GM18499 (cell line): ENCODE measurements at regions not wholly inside any gene's neighbourhood (a gene's known extent, or its start where the extent isn't known, plus 50 kb on each side); places are given as distances from the start of the nearest gene placed in this dataset.
"Not testable (repeated sequence)": the region's sequence is repeated elsewhere in the genome, so short reads cannot be mapped to it uniquely, and the experiment has no call there.

Source experiments
- ATAC-seq: cut with Tn5 transposase; IDR thresholded peaks from one replicate; pipeline ENCODE4 v1.9.1; 2021; ENCODE audit warnings: moderate number of reproducible peaks; ENCODE audit not compliant: insufficient read depth, unreplicated experiment

- ATAC-seq, result no peak
These were observed 57.8 kb upstream of the ANKRD30A start for GRCh38 chr10:37067576-37067975.

GRCh38 chr10:37062296-37062695, 63.1 kb upstream of the ANKRD30A start:
- ATAC-seq, result not testable (repeated sequence)

GRCh38 chr10:37057261-37057660, 68.1 kb upstream of the ANKRD30A start:
- no peak for ATAC-seq

- no peak for ATAC-seq
These were observed 71.9 kb upstream of the ANKRD30A start for GRCh38 chr10:37053476-37053875.

- not testable (repeated sequence) for ATAC-seq
These were observed 75.4 kb upstream of the ANKRD30A start for GRCh38 chr10:37049982-37050381.

GRCh38 chr10:37044319-37044718, 81.1 kb upstream of the ANKRD30A start:
- ATAC-seq, result not testable (repeated sequence)

- ATAC-seq, result no peak
These were observed 89.5 kb upstream of the ANKRD30A start for GRCh38 chr10:37035853-37036252.

- ATAC-seq, result no peak
These were observed 109.9 kb upstream of the ANKRD30A start for GRCh38 chr10:37015498-37015897.

GRCh38 chr10:37010741-37011140, 114.7 kb upstream of the ANKRD30A start:
- no peak for ATAC-seq

- not testable (repeated sequence) for ATAC-seq
These were observed 117.1 kb upstream of the ANKRD30A start for GRCh38 chr10:37008276-37008675.

- no peak for ATAC-seq
These were observed 122.3 kb upstream of the ANKRD30A start for GRCh38 chr10:37003126-37003525.

GRCh38 chr10:36995806-36996205, 129.6 kb upstream of the ANKRD30A start:
- ATAC-seq, result not testable (repeated sequence)

- no peak for ATAC-seq
These were observed 130.5 kb upstream of the ANKRD30A start for GRCh38 chr10:36994886-36995285.

- no peak for ATAC-seq
These were observed 136.2 kb upstream of the ANKRD30A start for GRCh38 chr10:36989233-36989632.

GRCh38 chr10:36946598-36946997, 178.8 kb upstream of the ANKRD30A start:
- ATAC-seq, result no peak

- ATAC-seq, result no peak
These were observed 181.9 kb upstream of the ANKRD30A start for GRCh38 chr10:36943544-36943943.

- ATAC-seq, result no peak
These were observed 182.8 kb upstream of the ANKRD30A start for GRCh38 chr10:36942616-36943015.

- no peak for ATAC-seq
These were observed 222.4 kb upstream of the ANKRD30A start for GRCh38 chr10:36903040-36903439.

- no peak for ATAC-seq
These were observed 225.7 kb upstream of the ANKRD30A start for GRCh38 chr10:36899652-36900051.

GRCh38 chr10:36888925-36889573, 236.3 kb upstream of the ANKRD30A start:
- no peak for ATAC-seq

GRCh38 chr10:36886303-36886891, 239.0 kb upstream of the ANKRD30A start:
- ATAC-seq, result no peak

GRCh38 chr10:36885746-36886145, 239.7 kb upstream of the ANKRD30A start:
- no peak for ATAC-seq
